Cardiac fibroblast (primary cell): ENCODE measurements at regions not wholly inside any gene's neighbourhood (a gene's known extent, or its start where the extent isn't known, plus 50 kb on each side); places are given as distances from the start of the nearest gene placed in this dataset.

Source experiments
- DNase-seq, 2 donors: peaks; one replicate each; pipeline versions ENCODE4 v3.0.0 to v3.0.0-alpha.2; 2010; ENCODE audit warnings: low read depth in 2 of 2
- H3K4me3 ChIP-seq, 2 donors: replicated peaks in 1 of 2; 1 replicate in 1 of 2; 2 replicates in 1 of 2; pipeline ENCODE4 v1.5.1; 2011; ENCODE audit warnings: low read depth in 2 of 2, low read length in 2 of 2, mild to moderate bottlenecking in 2 of 2, moderate library complexity in 1 of 2
- CTCF ChIP-seq: IDR thresholded peaks from one replicate; pipeline ENCODE4 v1.5.1; 2011; ENCODE audit warnings: low read depth, mild to moderate bottlenecking, low read length, inconsistent platforms

- H3K4me3 ChIP-seq = no peak overlapping the region
- DNase-seq = peak in 1 of 2 donors; percentile 48
- no peak for TF ChIP-seq CTCF
Observed at GRCh38 chr4:119748853-119749252, 120.2 kb upstream of the PDE5A start.

- no peak overlapping the region for H3K4me3 ChIP-seq
- no peak for TF ChIP-seq CTCF
- no peak for DNase-seq
Observed at GRCh38 chr4:119746951-119747350, 118.3 kb upstream of the PDE5A start.

GRCh38 chr4:119745351-119745750 lies 116.7 kb upstream of the PDE5A start:
- no peak overlapping the region for H3K4me3 ChIP-seq
- TF ChIP-seq CTCF = no peak
- no peak for DNase-seq

GRCh38 chr4:119744580-119744979 lies 116.0 kb upstream of the PDE5A start:
- TF ChIP-seq CTCF = no peak
- DNase-seq = no peak

GRCh38 chr4:119743644-119744043 lies 115.0 kb upstream of the PDE5A start:
- DNase-seq = no peak
- no peak overlapping the region for H3K4me3 ChIP-seq
- TF ChIP-seq CTCF = no peak

More at GRCh38 chr4:119744580-119744979, 116.0 kb upstream of the PDE5A start:
- H3K4me3 ChIP-seq = no peak overlapping the region

- TF ChIP-seq CTCF = no peak
- DNase-seq = no peak
- H3K4me3 ChIP-seq = no peak overlapping the region
Observed at GRCh38 chr4:119739796-119740195, 111.2 kb upstream of the PDE5A start.

- no peak for TF ChIP-seq CTCF
- DNase-seq = no peak
- no peak overlapping the region for H3K4me3 ChIP-seq
Observed at GRCh38 chr4:119738901-119739300, 110.3 kb upstream of the PDE5A start.
